Neural progenitor cell (in vitro differentiated cells): ENCODE measurements at regions not wholly inside any gene's neighbourhood (a gene's known extent, or its start where the extent isn't known, plus 50 kb on each side); places are given as distances from the start of the nearest gene placed in this dataset.

Experiments
- DNase-seq: peaks from one replicate; pipeline ENCODE4 v3.0.0-alpha.2; 2016; ENCODE audit warnings: low spot score
- H2AFZ ChIP-seq: fragments of 200-600 bp; sonication (generic); replicated peaks from 2 replicates; pipeline ENCODE4 v1.6.1; 2016; ENCODE audit warnings: antibody characterized with exemption
- H3F3A ChIP-seq: fragments of 200-600 bp; sonication (generic); 2 replicates; pipeline ENCODE4 v1.6.1; 2016; ENCODE audit warnings: antibody characterized with exemption, low read depth
- H3K27ac ChIP-seq: fragments of 200-600 bp; sonication (generic); 2 replicates; pipeline ENCODE4 v1.5.1; 2016; ENCODE audit warnings: mild to moderate bottlenecking
- H3K27me3 ChIP-seq: fragments of 200-600 bp; sonication (generic); 2 replicates; pipeline ENCODE4 v1.6.1; 2016; ENCODE audit warnings: mild to moderate bottlenecking, moderate library complexity
- H3K36me3 ChIP-seq: fragments of 200-600 bp; sonication (generic); 2 replicates; pipeline ENCODE4 v1.5.1; 2016
- H3K4me1 ChIP-seq: fragments of 200-600 bp; sonication (generic); 2 replicates; pipeline ENCODE4 v1.6.1; 2016; ENCODE audit warnings: mixed run types
- H3K4me2 ChIP-seq: fragments of 200-600 bp; sonication (generic); 2 replicates; pipeline ENCODE4 v1.6.1; 2016
- H3K4me3 ChIP-seq: fragments of 200-600 bp; sonication (generic); 2 replicates; pipeline ENCODE4 v1.5.1; 2016
- H3K79me2 ChIP-seq: fragments of 200-600 bp; sonication (generic); 2 replicates; pipeline ENCODE4 v1.6.1; 2016; ENCODE audit warnings: low read depth
- H3K9ac ChIP-seq: fragments of 200-600 bp; sonication (generic); 2 replicates; pipeline ENCODE4 v1.6.1; 2016
- H3K9me3 ChIP-seq: fragments of 200-600 bp; sonication (generic); 2 replicates; pipeline ENCODE4 v1.5.1; 2016; ENCODE audit warnings: low read depth
- H4K20me1 ChIP-seq: fragments of 200-600 bp; sonication (generic); 2 replicates; pipeline ENCODE4 v1.6.1; 2016; ENCODE audit warnings: low read depth
- H3K27ac Mint-ChIP-seq: 3 replicates; pipeline ENCODE4 v1.8.0; 2021; ENCODE audit warnings: mixed read lengths
- H3K27me3 Mint-ChIP-seq: 2 replicates; pipeline ENCODE4 v1.8.0; 2022; ENCODE audit warnings: low read depth, mild to moderate bottlenecking, inconsistent platforms, moderate library complexity, mixed read lengths; ENCODE audit not compliant: insufficient read depth
- H3K36me3 Mint-ChIP-seq: 3 replicates; pipeline ENCODE4 v1.8.0; 2021; ENCODE audit warnings: mixed read lengths
- H3K4me1 Mint-ChIP-seq: 3 replicates; pipeline ENCODE4 v1.8.0; 2021; ENCODE audit warnings: mixed read lengths
- H3K4me3 Mint-ChIP-seq: 3 replicates; pipeline ENCODE4 v1.8.0; 2021; ENCODE audit warnings: mild to moderate bottlenecking, moderate library complexity, mixed read lengths
- H3K9me3 Mint-ChIP-seq: 3 replicates; pipeline ENCODE4 v1.8.0; 2020; ENCODE audit warnings: mixed read lengths
- CTCF ChIP-seq: fragments of 200-600 bp; sonication (generic); IDR thresholded peaks from 2 replicates; pipeline ENCODE4 v1.5.1; 2017; ENCODE audit warnings: antibody characterized with exemption, mild to moderate bottlenecking
- EZH2 ChIP-seq: fragments of 200-600 bp; sonication (generic); IDR thresholded peaks from 2 replicates; pipeline ENCODE4 v1.6.1; 2017; ENCODE audit warnings: antibody characterized with exemption, mild to moderate bottlenecking, moderate library complexity
- EZH2phosphoT487 ChIP-seq: fragments of 200-600 bp; sonication (generic); IDR thresholded peaks from 2 replicates; pipeline ENCODE4 v1.6.1; 2017; ENCODE audit warnings: antibody characterized with exemption

DNA sequence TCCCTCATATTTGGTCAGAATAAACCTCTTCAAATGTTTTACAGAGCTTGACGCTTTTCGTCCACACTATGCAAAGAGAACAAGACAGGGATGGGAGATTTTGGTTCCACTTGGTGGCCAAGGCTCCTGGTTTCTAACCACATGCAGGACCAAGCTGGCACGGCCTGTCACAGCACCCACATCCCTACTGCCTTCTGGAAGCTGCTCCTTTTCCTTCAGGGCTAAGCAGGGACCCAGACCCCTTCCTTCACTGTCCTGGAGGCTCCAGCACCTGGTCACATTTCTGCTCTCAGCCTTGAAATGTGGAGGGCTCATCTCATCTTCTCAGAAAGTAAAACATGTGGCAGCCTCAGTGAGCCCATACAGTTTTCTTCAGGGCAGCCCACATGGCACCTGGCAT is 50.4 kb upstream of the ARHGEF7 start:
- H3K4me1 ChIP-seq, result peaks cover 14% of the 10 kb centered on the region
- H3K27ac ChIP-seq, result no peak overlapping the region
- H3K9ac ChIP-seq, result no peak overlapping the region
- no peak for DNase-seq
- no peak overlapping the region for H3K4me3 ChIP-seq
- H3K36me3 ChIP-seq, result no peaks in the 10 kb centered on the region
- H4K20me1 ChIP-seq, result no peaks in the 10 kb centered on the region
- peaks cover 12% of the 10 kb centered on the region for H3K4me1 Mint-ChIP-seq
- peaks cover 33% of the 10 kb centered on the region for H3K27me3 ChIP-seq
- H3K79me2 ChIP-seq, result no peaks in the 10 kb centered on the region
- no peak overlapping the region for H3K27ac Mint-ChIP-seq
- H3K4me2 ChIP-seq, result no peak overlapping the region
- peaks cover 14% of the 10 kb centered on the region for H3K27me3 Mint-ChIP-seq
- no peaks in the 10 kb centered on the region for H3K36me3 Mint-ChIP-seq
- no peak overlapping the region for H3K4me3 Mint-ChIP-seq
- no peaks in the 10 kb centered on the region for H3K9me3 ChIP-seq
- no peak overlapping the region for H2AFZ ChIP-seq
- H3F3A ChIP-seq, result peaks cover 6% of the 10 kb centered on the region
- H3K9me3 Mint-ChIP-seq, result peaks cover 2% of the 10 kb centered on the region
- no peak for TF ChIP-seq EZH2
- TF ChIP-seq EZH2phosphoT487, result no peak
- TF ChIP-seq CTCF, result no peak

- no peak overlapping the region for H3K27ac Mint-ChIP-seq
- H3K27ac ChIP-seq, result no peak overlapping the region
Measured at GRCh38 chr13:111062966-111063365, 52.1 kb upstream of the ARHGEF7 start.

DNA sequence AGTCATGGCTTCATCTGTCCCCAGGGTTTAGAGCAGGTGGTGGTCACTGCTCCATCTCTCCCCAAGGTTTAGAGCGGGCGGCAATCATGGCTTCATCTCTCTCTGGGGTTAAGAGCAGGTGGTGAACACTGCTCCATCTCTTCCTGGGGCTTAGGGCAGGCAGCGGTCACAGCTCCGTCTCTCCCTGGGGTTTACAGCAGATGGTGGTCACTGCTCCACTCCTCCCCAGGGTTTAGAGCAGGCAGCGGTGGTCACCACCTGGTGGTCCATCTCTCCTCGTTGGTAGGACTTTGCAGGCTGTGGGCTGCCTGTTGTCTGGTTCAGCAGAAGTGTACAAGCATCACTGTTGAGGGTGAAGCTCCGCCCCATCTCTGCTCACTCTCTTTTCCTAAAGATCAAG is 52.8 kb upstream of the ARHGEF7 start:
- no peaks in the 10 kb centered on the region for H3K9me3 ChIP-seq
- no peak overlapping the region for H3K9ac ChIP-seq
- H3K79me2 ChIP-seq, result no peaks in the 10 kb centered on the region
- no peak overlapping the region for H2AFZ ChIP-seq
- Mint-ChIP-seq H3K27ac (no peak overlapping the region), H3K9me3 (peaks cover 7% of the 10 kb centered on the region), H3K4me3 (no peak overlapping the region), H3K4me1 (peaks cover 8% of the 10 kb centered on the region), H3K27me3 (peaks cover 14% of the 10 kb centered on the region), H3K36me3 (no peaks in the 10 kb centered on the region)
- no peak overlapping the region for H3K4me3 ChIP-seq
- H3K4me1 ChIP-seq, result peaks cover 14% of the 10 kb centered on the region
- H3K27me3 ChIP-seq, result peaks cover 26% of the 10 kb centered on the region
- no peak overlapping the region for H3K4me2 ChIP-seq
- H3K36me3 ChIP-seq, result no peaks in the 10 kb centered on the region
- H3F3A ChIP-seq, result peaks cover 6% of the 10 kb centered on the region
- no peaks in the 10 kb centered on the region for H4K20me1 ChIP-seq
- no peak for DNase-seq
- H3K27ac ChIP-seq, result no peak overlapping the region
- TF ChIP-seq EZH2phosphoT487 (no peak), EZH2 (no peak), CTCF (no peak)

More at GRCh38 chr13:111062966-111063365, 52.1 kb upstream of the ARHGEF7 start:
- Mint-ChIP-seq H3K9me3 (peaks cover 6% of the 10 kb centered on the region), H3K4me3 (no peak overlapping the region), H3K4me1 (peaks cover 12% of the 10 kb centered on the region), H3K27me3 (peaks cover 14% of the 10 kb centered on the region), H3K36me3 (no peaks in the 10 kb centered on the region)
- Histone ChIP-seq H3K4me1 (peaks cover 14% of the 10 kb centered on the region), H3K4me3 (no peak overlapping the region), H3F3A (peaks cover 6% of the 10 kb centered on the region), H2AFZ (no peak overlapping the region), H3K9ac (no peak overlapping the region), H3K9me3 (no peaks in the 10 kb centered on the region), H4K20me1 (no peaks in the 10 kb centered on the region), H3K79me2 (no peaks in the 10 kb centered on the region), H3K27me3 (peaks cover 32% of the 10 kb centered on the region), H3K4me2 (no peak overlapping the region), H3K36me3 (no peaks in the 10 kb centered on the region)
- no peak for DNase-seq
- TF ChIP-seq EZH2, result no peak
- no peak for TF ChIP-seq CTCF
- no peak for TF ChIP-seq EZH2phosphoT487
